ENCODE measurements at regions not wholly inside any gene's neighbourhood (a gene's known extent, or its start where the extent isn't known, plus 50 kb on each side); places are given as distances from the start of the nearest gene placed in this dataset.

DNA sequence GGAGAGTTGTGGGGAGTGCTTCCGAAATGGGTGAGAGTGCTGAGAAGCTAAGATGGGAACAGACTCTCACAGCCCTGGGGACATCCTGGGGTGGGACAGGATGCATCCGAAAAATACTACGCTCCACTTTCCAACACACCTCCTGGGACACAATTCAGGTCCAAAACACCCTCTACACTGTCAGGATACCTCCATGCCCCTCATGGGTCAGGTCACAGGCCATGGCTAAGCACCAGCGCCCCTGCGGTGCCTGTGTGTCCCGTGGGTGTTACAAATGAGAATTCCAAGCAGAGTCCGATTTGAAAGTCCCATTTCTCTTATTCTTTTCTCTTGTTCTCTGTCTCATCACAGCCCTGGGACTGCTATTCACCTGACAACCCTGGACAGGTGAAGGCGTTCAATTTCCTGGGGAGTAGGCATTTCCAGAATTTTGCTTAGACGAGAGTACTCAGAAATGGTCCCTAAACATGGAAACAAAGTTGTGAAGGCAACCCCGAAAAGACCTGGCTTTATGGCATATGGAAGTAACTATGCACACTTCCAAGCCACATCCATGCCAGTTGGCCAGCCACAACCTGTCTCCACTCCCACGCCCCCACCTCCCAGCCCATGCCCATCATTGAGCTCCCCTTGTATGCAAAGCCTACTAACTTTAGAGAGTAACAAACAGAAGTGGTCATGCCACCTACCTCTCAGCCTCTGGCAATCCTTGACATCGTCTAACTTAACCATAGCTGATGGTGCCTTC lies 87.9 kb upstream of the ZNF507 start:
- TF ChIP-seq, protein P1, sequence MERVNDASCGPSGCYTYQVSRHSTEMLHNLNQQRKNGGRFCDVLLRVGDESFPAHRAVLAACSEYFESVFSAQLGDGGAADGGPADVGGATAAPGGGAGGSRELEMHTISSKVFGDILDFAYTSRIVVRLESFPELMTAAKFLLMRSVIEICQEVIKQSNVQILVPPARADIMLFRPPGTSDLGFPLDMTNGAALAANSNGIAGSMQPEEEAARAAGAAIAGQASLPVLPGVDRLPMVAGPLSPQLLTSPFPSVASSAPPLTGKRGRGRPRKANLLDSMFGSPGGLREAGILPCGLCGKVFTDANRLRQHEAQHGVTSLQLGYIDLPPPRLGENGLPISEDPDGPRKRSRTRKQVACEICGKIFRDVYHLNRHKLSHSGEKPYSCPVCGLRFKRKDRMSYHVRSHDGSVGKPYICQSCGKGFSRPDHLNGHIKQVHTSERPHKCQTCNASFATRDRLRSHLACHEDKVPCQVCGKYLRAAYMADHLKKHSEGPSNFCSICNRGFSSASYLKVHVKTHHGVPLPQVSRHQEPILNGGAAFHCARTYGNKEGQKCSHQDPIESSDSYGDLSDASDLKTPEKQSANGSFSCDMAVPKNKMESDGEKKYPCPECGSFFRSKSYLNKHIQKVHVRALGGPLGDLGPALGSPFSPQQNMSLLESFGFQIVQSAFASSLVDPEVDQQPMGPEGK (CRISPR knock-in tag; IDR thresholded peaks at IDR 0.05; ENCODE audit: borderline replicate concordance) = no peak
- no peak for TF ChIP-seq ZNF565 (CRISPR knock-in tag; conservative IDR thresholded peaks at IDR 0.05; ENCODE audit: low read depth)
- TF ChIP-seq ZFP30 (CRISPR knock-in tag; IDR thresholded peaks at IDR 0.05) = no peak
- no peak for TF ChIP-seq ESRRG (CRISPR knock-in tag; IDR thresholded peaks at IDR 0.05)
- TF ChIP-seq PPARA (CRISPR knock-in tag; IDR thresholded peaks at IDR 0.05; ENCODE audit: borderline replicate concordance) = no peak
- TF ChIP-seq TOX (CRISPR knock-in tag; IDR thresholded peaks at IDR 0.05; ENCODE audit: borderline replicate concordance) = no peak
- TF ChIP-seq ZFP3 (CRISPR knock-in tag; IDR thresholded peaks at IDR 0.05) = no peak
- TF ChIP-seq CSDC2 (CRISPR knock-in tag; IDR thresholded peaks at IDR 0.05) = no peak
- no peak for TF ChIP-seq ISL1 (CRISPR knock-in tag; IDR thresholded peaks at IDR 0.05)
- no peak for TF ChIP-seq RARB (CRISPR knock-in tag; IDR thresholded peaks at IDR 0.05)
- TF ChIP-seq, protein P2, sequence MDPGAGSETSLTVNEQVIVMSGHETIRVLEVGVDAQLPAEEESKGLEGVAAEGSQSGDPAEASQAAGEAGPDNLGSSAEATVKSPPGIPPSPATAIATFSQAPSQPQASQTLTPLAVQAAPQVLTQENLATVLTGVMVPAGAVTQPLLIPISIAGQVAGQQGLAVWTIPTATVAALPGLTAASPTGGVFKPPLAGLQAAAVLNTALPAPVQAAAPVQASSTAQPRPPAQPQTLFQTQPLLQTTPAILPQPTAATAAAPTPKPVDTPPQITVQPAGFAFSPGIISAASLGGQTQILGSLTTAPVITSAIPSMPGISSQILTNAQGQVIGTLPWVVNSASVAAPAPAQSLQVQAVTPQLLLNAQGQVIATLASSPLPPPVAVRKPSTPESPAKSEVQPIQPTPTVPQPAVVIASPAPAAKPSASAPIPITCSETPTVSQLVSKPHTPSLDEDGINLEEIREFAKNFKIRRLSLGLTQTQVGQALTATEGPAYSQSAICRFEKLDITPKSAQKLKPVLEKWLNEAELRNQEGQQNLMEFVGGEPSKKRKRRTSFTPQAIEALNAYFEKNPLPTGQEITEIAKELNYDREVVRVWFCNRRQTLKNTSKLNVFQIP (CRISPR knock-in tag; IDR thresholded peaks at IDR 0.05; ENCODE audit: borderline replicate concordance, low read depth) = no peak
- no peak for TF ChIP-seq ARNTL (CRISPR knock-in tag; IDR thresholded peaks at IDR 0.05; ENCODE audit: borderline replicate concordance, low read depth)
- TF ChIP-seq GLIS3 (CRISPR knock-in tag; IDR thresholded peaks at IDR 0.05) = no peak
